CD4-positive, alpha-beta T cell treated with Interleukin-15 for 4 hours (primary cell): ENCODE measurements at regions not wholly inside any gene's neighbourhood (a gene's known extent, or its start where the extent isn't known, plus 50 kb on each side); places are given as distances from the start of the nearest gene placed in this dataset.
"Not testable (repeated sequence)": the region's sequence is repeated elsewhere in the genome, so short reads cannot be mapped to it uniquely, and the experiment has no call there.

Experiments used
- DNase-seq: peaks from one replicate; pipeline ENCODE4 v3.0.0-alpha.2; 2020; ENCODE audit warnings: low spot score

DNA sequence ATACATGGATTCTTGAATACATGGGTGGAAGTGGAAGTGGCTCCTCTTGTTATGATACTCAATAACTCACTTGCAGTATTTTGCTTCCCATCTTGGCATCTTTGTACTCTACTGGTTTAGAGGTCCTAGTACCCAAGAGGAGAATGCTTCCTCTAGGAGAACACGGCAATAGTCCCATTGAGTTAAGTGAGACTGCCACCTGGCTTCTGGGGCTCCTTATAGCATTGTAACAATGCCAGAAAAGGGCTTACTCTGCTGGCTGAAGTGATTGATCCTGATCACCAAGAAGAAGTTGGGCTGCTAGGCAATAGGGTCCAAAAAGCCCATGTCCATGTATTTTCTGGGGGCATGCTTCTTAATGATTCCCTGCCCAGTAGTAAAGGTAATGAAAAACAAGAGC, 627.6 kb upstream of the SGCD start:
- DNase-seq = no peak

DNA sequence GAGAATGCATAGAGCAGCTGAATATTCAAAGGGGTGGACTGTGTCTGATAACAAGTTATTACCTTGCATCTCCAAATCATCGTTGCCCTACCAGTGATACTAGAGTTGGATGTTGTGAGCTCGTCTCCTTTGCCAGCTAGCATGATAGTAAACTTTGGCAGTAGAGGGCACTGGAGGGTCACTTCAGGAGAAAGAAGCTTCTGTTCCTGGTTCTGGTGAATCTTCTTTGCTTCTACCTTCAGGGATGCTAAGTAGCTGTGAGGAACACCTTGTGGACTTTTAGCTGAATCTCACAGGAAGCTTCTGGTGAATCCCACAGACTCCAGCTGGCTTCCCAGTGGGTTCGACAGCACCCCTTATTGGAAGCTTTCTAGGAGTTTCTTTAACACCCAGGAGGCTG, 626.6 kb upstream of the SGCD start:
- DNase-seq = peak; percentile 24

DNA sequence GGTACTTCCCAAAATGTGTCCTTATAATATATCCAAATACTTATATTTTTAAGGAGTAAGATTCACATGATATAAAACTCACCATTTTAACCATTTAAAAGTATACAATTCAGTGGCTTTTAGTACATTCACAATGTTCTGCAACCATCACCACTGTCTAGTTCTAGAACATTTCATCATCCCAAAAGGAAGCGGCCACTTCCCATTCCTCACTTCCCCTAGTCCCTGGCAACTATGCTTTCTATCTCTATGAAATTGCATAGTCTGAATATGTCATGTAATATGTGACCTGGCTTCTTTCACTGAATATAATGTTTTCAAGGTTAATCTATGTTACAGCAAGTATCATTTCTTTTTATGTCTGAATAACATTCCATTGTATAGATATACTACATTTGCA, 615.1 kb upstream of the SGCD start:
- no peak for DNase-seq

DNA sequence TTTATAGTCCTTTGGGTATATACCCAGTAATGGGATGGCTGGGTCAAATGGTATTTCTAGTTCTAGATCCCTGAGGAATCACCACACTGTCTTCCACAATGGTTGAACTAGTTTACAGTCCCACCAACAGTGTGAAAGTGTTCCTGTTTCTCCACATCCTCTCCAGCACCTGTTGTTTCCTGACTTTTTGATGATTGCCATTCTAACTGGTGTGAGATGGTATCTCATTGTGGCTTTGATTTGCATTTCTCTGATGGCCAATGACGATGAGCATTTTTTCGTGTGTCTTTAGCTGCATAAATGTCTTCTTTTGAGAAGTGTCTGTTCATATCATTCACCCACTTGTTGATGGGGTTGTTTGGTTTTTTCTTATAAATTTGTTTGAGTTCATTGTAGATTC, 612.5 kb upstream of the SGCD start:
- not testable (repeated sequence) for DNase-seq

DNA sequence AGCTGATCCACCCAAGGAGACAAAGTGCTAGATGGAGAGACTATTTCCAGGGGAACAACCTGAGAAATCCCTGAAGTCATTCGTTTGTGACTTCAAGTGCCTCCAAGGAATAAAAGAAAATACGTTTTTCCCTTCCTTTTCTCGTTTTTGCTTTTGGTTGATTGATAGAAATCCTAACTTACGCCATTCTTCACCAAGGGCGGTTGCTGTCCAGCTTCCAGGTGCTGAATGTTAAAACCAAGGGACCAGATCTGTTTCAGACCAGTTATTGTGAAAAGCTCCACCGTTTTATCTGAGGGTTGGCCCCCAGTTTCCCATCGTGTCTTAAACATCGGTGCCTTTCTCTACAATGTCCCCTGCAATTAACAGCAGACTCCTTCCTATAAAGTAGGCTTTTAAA, 600.7 kb upstream of the SGCD start:
- no peak for DNase-seq

DNA sequence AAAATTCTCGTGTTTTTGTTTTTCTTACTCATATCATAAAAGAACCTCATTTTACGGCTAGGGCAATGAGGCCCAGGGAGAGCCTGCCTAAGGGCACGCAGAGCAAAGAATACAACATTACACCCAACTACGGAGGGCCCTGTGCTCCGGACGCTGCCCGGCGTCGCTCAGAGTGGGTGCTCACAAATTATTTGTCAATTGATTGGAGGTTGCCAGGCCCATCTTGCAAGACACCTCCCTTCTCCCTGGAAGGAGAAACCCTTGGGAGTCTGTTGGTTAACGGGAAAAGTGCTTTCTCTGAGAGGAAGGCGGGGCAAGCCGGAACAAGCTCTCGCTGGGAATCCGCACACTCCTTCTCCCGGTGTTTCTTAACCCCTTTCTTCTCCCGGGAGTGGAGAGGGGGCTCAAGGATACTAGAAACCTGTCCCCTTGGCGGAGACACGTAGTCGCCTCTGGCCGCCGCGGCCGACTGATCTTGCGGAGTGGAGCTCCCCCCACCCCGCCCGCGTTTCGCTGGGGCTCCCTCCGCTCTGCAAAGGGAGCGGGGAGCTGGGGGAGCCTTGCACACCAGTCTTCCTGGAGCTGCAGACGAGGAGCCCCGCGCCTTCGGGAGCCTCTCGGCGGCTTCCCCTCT, 599.3 kb upstream of the SGCD start:
- no peak for DNase-seq

DNA sequence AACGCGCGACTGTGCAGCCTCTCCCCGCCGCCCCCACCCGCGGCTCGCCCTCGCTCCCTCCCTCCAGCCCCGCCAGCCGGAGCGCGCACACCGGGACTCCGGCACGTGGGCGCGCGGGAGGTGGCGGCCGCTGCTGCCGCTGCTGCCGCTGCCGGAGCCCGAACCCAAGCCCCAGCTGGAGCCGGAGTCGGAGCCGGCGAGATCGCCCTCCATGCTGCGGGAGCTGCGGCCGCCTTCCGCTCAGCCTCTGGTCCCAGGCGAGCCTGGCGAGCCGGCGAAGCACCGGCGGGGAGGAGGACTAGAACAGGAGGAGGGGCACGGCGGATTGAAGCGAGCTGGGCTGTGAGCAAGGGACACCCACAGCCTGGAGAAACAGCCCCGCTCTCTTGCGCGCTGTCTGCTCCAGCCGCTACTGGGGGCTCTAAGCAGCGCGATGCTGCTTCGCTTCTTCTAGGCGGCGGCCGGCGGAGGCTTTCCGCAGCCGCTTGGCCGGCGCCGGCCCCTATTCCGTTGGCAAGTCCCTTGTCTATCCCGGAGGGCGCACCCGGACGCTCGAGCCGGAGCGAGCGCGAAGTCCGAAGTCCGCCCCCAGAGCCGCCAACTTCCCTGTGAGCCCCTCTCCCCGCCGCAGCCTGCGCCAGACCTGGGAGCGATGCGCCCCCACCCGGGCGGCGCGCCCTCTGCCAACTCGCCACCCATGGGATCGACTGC, 598.7 kb upstream of the SGCD start:
- DNase-seq = no peak

DNA sequence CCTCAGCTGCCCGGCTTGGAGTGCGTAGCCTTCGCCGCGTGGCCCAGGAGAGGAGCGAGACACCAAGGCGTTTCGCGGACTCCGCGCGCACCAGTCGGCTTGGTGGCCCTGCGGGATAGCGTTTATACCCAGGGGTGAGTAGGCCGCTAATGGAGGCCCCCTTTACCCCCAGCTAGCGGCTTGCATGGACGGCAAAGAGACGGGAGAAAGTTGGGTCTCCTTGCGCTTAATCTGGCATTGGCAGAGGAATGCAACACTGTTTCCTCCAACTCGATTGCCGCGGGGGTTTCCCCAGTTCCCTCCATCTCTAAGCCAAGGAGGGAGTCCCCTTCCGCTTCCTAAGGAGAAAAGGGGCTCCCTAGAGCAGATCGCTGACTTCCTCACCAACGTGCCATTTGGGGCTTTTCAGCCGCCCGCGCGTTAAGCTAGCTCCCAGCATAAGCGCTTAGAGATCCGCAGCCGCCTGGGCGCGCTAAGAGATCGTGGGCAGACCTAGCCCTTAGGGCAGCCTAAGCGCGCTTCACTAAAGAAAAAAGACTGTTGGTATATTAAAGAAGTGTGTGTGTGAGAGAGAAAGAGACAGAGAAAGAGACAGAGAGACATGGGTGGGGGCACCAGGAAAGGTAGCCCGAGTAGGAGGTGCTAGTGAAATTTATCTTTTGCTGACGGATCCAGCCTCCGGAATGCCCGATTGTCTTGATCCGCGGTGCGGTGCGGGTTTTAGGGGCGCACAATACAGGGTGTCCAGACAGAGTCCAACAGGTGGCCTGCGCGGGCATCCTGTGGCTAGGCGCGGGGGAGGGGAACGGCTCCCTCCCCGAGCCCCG, 597.9 kb upstream of the SGCD start:
- no peak for DNase-seq

DNA sequence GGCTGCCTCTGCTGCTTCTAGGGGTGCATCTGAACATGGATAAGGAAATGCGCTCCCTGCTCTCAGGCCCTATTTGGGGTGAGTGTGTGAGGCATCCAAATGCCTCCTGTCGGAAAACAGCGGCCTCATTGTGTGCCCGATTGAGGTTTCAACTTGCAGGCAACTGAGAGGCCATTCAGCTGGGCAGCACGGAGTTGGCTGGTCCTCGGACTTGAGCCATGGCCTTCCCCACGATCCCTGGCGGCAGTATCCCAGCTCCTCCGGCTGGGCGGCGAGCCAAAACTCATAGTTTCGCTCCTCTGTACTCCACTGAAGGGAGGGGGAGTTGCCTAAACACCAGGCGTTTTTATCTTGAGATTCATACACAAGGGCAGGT, 597.3 kb upstream of the SGCD start:
- no peak for DNase-seq

DNA sequence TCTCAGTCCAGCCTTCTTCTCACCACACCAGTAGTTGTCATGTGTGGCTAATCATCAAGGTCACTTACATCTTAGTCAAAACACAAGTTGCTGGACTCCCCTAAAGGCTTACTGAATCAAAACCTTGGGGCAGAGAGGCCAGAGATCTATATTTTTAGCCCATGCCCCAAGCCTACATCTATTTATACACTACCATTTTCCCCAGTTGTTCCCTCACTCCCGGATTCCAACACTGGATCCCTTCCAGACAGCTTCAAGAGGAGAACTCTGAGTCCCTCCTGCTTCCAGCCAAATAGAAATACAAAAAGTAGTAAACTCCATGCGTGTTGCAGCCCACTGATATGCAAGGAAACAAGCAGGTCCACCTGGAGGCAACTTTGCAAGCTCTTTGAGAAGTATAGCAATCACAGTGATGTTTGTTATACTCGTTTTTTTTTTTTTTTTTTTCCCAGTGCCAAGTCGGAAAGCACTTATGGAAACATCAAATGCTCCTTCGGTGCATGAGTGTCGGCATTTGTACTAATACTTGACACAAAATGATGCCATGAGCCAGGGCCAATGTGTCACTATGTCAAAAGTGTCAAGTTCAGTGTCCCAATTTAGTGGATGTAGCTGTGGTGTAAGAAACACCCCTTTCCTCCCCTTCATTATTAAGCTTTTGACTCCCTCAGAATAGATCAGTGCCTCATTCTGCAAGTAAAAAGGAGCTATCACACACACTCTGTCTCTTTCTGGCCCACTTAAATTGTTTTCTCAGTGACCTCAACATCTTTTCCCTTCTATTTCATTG, 594.2 kb upstream of the SGCD start:
- DNase-seq = no peak

DNA sequence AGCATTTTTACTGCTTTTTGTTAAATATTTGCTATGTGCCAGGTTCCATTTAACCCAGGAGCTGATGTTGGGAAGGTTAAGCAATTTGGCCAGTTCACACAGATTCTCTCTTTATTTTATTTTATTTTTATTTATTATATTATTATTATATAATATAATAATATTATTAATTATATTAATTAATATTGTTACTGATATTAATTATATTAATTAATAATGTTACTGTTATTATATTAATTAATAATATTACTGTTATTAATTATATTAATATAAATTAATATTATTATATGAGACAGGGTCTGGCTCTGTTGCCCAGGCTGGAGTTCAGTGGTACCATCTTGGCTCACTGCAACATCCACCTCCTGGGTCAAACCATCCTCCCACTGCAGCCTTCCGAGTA, 593.0 kb upstream of the SGCD start:
- DNase-seq = no peak

DNA sequence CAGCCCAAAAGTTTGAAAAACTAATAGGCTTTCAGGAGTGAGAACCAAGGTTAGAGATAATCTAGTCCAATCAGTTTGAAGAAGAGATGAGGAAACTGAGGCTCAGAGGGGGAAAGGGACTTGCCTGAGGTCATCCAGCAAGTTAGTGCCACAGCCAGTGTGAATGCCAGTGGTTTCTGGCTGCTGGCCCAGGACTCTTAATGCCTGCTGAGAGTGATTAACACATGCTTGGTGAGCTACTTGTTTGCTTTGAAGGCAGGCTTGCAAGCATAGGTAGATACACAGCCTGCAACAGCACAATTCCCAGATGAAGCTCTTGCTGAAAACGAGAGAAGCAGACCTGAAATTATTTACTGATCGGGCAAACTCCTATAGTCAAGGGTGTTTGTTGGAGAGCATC, 591.6 kb upstream of the SGCD start:
- DNase-seq = no peak

DNA sequence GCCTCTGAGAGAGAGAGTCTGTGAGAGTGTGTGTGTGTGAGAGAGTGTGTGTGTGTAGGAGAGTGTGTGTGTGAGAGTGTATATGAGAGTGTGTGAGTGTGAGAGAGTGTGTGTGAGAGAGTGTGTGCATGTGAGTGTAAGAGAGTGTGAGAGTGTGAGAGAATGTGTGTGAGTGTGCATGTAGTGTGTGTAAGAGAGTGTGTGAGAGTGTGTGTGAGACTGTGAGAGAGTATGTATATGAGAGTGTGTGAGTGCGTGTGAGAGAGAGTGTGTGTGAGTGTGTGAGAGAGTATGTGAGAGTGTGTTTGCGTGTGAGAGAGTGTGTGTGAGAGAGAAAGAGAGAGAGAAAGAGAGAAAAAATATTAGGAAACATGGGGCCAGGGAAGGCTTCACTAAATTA, 588.3 kb upstream of the SGCD start:
- no peak for DNase-seq

DNA sequence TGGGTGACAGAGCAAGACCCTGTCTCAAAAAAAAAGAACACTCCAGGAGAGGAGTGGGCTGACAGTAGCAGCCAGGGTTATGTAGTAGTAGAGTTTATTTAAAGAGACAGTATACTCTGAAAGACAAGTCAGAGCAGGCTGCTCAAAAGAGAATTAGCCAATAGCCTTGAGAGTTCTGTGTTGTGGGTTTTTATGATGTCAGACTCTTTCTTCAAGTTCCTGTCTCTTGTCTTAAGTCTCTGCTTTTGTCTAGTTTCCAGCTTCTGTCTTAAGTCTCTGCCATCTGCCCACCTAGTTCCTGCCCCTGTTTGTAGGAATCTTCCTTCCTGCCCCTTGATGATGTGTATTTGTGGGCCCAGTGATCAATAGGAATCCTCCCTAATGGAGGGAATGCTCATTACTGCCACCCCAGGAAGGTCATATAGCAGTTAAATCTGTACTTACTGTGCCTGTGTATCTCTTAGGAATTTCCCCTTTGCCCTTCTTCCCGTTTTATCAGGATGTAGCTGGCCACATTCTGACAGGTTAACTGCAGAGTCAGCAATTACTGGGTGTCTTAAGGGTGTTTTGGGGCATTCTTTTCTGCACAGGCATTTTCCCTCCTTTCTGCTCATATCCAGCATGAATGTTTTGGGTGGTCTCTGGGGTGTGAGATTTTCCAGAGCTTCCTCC, 580.5 kb upstream of the SGCD start:
- no peak for DNase-seq

DNA sequence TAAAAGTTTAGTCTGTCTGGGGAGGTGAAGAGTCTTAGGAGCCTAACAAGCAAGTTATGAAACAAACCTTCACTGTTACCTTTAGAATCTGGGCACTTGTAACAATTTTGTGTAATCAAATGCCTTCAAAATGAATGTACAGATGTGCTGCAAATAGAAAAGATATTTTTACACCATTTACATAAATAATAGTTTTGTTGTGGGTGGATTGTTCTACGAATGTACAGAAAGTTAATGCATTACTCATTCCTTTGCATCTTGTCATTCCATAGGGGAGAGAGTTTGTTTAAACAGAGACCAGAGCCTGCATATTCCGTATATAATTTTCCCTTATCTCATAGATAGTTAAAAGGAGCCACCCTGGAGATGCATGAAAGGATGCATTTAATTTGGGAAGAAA, 576.9 kb upstream of the SGCD start:
- no peak for DNase-seq

DNA sequence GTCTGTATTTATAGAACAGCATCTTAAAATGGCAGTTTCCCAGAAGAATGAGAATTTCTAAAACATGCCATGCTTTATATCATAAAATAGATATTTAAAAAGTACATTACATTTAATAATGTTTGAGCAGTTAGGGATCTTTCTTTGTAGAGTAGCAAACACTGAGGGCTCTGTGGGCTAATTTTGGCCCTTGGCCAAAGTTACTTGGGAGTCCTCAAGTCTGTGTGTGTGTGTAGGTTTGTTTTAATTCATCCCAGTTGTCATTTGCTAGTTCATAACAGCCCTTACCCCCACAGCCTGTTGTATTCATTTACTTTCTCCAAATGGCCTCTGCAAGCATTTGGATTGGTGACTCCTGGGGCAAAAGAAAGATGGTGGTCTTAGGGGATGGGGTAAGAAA, 576.4 kb upstream of the SGCD start:
- no peak for DNase-seq

DNA sequence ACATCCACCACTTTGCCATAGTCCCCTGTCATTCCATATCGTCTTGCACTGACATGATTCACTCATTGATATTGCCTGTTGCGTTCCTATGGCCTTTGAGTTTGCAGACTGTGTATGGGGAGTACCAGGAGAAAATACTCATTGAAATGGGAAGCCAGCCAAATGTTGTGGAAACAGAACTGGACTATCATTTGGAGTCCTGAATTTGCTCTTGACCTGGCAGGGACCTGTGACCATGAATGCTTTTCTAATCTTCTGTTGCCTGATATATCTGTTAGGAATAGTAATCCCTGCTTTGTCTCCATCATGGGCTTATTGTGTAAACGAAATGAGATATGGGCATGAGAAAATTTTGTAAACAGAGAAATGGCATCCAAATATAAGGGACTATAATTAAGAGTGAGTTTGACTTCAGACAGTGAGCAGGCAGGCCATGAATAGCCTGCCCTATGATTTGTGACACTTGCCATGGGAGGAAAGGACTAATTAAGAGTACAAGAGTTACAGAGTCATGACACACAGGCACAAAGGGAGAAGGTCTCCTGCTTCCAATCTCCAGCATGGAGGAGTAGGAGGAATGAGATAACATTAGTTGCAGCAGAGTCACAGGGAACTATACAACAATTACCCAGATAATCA, 572.9 kb upstream of the SGCD start:
- DNase-seq = no peak

DNA sequence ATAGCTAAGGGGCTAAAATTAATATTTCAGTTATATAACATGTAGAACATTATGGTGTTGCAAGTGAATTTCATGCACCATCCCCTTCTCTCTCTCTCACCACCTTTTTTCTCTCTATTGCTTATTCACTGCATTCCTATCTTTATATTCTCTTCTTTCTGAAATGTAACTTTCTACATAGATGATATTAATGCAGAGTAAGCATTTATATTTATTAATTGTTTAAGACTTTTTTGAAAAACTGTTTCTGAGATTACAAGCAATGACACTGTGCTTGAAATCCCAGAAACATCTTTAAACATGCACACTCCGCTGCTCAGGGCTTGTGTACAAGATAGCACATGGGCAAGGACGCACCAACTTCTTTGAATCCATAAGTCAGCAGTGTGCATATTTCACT, 567.7 kb upstream of the SGCD start:
- DNase-seq = no peak

DNA sequence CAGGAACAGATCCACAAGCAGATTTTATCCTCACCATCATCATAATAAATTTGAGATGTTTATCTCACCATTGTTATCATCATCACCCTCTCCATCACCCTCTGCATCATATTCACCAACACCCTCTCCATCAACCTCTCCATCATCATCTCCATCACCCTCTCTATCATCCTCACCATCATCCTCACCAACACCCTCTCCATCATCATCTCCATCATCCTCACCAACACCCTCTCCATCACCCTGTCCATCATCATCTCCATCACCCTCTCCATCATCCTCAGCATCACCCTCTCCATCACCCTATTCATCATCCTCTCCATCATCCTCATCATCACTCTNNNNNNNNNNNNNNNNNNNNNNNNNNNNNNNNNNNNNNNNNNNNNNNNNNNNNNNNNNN, 567.0 kb upstream of the SGCD start:
- DNase-seq = no peak

DNA sequence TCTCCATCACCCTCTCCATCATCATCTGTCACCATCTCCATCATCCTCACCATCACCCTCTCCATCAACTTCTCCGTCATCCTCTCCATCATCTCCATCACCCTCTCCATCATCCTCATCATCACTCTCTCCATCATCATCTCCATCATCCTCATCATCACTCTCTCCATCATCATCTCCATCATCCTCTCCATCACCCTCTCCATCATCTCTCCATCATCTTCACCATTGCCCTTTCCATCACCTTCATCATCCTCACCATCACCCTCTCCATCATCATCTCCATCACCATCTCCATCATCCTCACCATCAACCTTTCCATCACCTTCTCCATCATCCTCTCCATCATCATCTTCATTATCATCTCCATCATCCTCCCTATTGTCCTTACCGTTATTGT, 565.5 kb upstream of the SGCD start:
- no peak for DNase-seq

DNA sequence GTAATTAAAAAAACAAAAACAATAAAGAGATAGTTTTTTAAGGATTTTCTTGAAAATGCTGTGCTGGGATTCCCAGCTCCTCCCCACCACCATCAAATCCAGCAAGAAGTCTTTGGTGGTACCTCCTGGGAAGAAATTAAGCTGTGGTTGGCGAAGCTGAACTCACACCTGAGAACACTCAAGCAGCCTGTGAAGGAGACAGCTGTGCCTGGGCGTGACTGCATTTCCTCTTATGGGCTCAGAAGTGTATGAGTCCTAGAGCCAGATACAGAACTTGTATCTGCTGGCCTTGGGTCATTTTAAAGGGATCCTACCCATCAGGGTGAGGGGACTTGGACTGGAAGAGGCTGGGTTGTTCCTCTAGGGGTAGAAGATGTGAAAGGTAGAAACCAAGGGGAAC, 561.2 kb upstream of the SGCD start:
- DNase-seq = no peak

DNA sequence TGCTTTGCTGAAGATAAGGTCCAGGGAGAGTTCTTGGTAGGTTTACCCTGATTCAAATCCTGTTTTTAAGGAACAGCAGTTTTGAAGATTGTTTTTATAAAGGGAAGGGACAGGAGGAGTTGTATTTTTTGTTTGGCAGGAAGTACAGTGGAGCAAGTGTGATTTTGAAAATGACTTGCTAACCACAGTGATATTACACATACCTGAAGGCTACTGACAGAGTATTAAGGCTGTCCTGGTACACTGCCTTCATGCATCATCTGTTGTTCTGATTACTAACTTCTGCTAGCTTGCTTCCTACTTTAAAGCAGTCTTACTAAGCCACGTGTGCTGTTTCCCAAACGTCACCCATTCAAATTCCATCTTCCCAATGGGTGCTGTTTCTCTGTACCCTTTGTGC, 559.5 kb upstream of the SGCD start:
- peak; percentile 16 for DNase-seq
